Right lobe of liver (tissue), 4 donors: ENCODE measurements at regions not wholly inside any gene's neighbourhood (a gene's known extent, or its start where the extent isn't known, plus 50 kb on each side); places are given as distances from the start of the nearest gene placed in this dataset.

Source experiments
- CTCF ChIP-seq, 4 donors: fragments of 200-600 bp in 3 of 4; fragments of 450-650 bp in 1 of 4; IDR thresholded peaks; one replicate each; pipeline versions ENCODE4 v1.5.1 to v1.8.0; 2016 to 2022; ENCODE audit warnings: antibody characterized with exemption in 4 of 4, mild to moderate bottlenecking in 2 of 4
- POLR2A ChIP-seq: fragments of 450-650 bp; IDR thresholded peaks from one replicate; pipeline ENCODE4 v1.6.1; 2017; ENCODE audit warnings: antibody characterized with exemption, mild to moderate bottlenecking
- donor health status: DM: no; HTN: no; CAD: no.
- donor health status: DM: no; HTN: no; CAD: no.
- donor health status: DM: no; HTN: yes; CAD: no.

- TF ChIP-seq CTCF (IDR thresholded peaks at IDR 0.05), result no peak
- no peak for TF ChIP-seq POLR2A
Observed at GRCh38 chr18:78720456-78721237, 259.0 kb upstream of the SALL3 start.
